GM18508 (cell line): ENCODE measurements at regions not wholly inside any gene's neighbourhood (a gene's known extent, or its start where the extent isn't known, plus 50 kb on each side); places are given as distances from the start of the nearest gene placed in this dataset.
"Not testable (repeated sequence)": the region's sequence is repeated elsewhere in the genome, so short reads cannot be mapped to it uniquely, and the experiment has no call there.

Experiments
- ATAC-seq: cut with Tn5 transposase; IDR thresholded peaks from one replicate; pipeline ENCODE4 v1.9.1; 2021; ENCODE audit warnings: moderate number of reproducible peaks; ENCODE audit not compliant: insufficient read depth, unreplicated experiment

DNA sequence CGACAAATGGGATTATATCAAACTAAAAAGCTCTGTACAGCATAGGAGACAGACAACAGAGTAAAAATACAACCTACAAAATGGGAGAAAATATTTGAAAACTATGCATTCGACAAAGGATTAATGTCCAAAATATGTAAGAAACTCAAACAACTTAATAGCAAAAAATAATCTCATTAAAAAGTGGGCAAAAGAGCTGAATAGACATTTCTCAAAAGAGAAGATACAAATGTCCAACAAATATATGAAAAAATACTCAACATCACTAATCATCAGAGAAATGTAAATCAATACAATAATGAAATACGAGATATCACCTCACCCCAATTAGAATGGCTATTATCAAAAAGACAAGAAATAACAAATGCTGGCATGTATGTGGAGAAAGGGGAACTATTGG is 272.9 kb downstream of the KLHL13 start:
- no peak for ATAC-seq

DNA sequence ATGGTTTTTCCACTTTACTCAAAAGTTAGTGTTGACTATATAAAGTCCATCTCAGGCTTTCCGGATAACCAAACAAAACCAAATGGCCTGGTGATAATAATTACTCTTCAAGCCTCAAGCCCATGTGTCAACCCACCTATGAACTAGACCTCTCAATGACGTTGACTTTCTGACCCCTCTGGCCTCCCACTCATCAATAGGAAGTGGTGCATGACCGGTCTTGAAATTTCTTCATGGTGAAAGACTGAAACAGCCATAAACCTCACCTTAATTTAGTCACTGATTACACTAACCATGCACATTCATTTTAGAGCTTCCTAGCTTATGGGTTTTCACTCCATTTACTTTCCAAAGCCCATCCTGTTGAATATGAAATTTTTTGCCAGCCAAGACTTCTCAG is 276.0 kb downstream of the KLHL13 start:
- ATAC-seq = no peak

DNA sequence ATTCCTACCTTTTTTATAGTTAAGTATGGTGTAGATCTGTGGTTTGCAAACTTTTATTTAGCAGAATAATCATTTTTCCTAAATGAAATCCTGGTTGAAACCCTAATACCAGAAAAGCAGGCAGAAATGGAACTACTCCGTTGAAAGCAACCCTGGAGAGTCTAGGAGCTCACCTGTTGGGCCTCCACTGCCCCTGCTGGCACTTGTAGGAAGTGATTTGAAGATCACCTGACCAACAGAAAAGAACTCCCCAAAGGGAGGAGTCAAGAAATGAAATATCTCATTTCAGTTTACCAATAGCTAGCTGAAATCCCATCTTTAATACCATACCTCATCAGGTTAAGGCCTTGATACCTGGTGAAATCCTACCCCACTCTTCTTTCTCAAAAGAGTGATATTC is 277.1 kb downstream of the KLHL13 start:
- ATAC-seq = no peak

GRCh38 chrX:117838581-117839331 is 277.9 kb downstream of the KLHL13 start:
- ATAC-seq = no peak

DNA sequence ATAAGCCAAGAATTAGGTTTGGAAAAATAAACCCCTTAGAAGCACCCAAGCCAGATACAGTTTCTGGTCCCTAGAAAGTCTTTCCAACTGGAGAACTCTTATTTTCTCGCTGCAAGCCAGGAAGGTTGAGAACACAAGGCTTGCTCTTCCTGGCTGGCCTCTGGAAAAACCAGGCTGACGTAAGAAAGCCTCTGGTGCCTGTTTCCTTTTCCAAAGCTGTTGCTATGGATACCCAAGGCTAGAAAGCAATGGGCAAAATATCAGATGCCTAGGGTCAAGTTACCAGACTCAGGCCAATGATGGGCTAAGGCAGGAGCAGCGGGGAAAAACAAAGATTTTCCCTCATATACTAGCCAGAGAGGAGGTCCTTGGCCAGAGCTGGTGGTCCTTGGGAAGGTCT is 281.6 kb downstream of the KLHL13 start:
- no peak for ATAC-seq

- ATAC-seq = no peak
Observed at GRCh38 chrX:117834076-117834475, 282.5 kb downstream of the KLHL13 start.

DNA sequence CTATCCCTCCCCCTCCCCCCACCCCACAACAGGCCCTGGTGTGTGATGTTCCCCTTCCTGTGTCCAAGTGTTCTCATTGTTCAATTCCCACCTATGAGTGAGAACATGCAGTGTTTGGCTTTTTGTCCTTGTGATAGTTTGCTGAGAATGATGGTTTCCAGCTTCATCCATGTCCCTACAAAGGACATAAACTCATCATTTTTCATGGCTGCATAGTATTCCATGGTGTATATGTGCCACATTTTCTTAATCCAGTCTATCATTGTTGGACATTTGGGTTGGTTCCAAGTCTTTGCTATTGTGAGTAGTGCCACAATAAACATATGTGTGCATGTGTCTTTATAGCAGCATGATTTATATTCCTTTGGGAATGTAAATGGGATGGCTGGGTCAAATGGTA is 295.1 kb downstream of the KLHL13 start:
- not testable (repeated sequence) for ATAC-seq

- ATAC-seq = no peak
Observed at GRCh38 chrX:117808426-117808825, 308.2 kb downstream of the KLHL13 start.

GRCh38 chrX:117803463-117803862 is 313.1 kb downstream of the KLHL13 start:
- ATAC-seq = no peak

DNA sequence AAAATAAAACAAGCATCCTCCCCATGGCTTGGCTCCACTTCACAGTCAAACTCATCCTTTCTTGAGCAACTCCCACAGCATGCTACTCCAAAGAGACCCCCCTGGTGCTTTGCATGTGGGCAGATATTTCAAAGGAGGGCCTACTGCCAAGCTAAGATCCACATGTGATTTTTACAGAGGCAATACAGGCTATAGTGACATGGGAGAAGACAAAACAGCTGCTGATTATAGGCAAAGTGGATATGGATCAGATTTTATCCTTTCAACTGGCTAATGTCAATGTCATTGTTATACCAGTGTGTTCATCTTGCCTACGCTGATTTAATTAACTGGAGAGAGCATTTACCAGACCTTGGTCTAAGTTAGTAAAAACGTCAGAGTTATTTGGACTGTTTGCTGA is 328.3 kb downstream of the KLHL13 start:
- no peak for ATAC-seq

- no peak for ATAC-seq
Observed at GRCh38 chrX:117771384-117771783, 345.2 kb downstream of the KLHL13 start.

GRCh38 chrX:117768861-117769604 is 347.6 kb downstream of the KLHL13 start:
- ATAC-seq = no peak

DNA sequence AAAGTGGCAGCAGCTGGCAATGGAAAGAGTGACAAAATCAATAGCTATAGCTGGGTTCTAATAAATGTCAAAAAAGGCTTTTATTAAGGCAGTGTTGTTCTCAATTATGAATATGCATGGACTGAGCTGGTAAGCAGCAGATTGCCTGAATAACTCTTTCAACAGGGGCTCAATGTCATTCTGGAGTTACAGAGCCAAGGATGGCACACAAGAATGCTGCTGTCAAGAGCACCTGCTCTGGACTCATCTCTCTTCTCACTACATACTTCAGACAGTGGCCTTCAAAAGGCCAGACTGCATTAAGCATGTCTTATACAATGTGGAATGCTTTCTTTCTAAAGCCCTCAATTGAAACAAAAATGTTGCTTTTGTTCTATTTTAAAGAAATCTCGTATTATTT is 351.4 kb downstream of the KLHL13 start:
- ATAC-seq = no peak

- peak; percentile 70 for ATAC-seq
Observed at GRCh38 chrX:117752745-117753144, 363.9 kb downstream of the KLHL13 start.

DNA sequence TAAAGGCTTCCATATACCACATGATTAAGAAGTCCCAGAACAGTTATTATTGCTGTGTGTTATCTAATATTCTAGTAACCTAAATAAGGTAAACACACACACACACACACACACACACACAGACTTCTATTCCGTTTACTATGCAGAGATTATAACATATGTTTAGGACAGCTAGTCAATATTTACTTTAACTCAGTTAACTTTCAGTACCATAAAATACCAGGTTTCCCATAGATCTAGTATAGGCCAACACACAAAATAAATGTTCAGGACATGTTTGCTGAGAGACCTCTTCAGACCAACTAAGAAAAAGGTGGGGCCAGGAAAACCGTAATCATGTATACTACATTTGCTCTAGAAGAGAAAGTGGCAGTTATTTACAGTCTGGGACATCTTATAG is 365.5 kb downstream of the KLHL13 start:
- ATAC-seq = no peak

GRCh38 chrX:117744958-117745357 is 371.7 kb downstream of the KLHL13 start:
- ATAC-seq = no peak

GRCh38 chrX:117743469-117744251 is 372.9 kb downstream of the KLHL13 start:
- no peak for ATAC-seq

DNA sequence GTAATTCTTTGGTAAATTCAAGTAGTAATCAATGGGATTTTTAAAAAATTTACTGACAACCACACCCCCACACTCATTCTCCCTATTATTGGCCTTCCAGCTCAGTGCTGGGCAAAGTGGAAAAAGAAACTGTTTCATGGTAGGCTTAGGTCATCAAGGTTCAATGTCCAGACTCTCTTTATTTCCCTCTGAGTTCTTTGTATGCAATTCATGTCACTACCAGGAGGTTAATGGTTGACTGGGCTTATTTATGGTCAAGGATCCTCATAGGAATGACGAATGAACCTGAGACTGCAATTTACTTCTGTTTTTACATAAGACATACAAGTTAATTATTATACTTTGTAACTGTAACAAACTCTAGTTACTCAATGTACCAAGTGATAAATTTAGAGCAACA is 403.2 kb downstream of the KLHL13 start:
- no peak for ATAC-seq

DNA sequence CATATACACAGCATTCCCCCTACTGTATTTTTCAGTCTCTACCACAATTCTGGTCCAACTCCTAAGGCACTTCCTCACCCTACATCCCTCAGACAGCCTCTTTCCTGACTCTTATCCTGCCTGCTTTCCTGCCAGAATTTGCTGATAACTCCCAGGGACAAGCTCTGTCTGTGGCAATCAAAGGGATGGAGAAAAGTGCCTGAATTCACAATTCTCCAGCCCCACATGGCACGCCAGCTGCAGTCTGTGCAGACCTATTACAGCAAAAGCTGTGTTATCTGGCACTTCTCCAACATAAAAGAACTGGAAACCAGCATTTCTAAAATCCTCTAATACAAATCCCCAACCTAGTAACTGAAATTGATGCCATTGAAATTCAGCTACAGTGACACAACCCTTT is 404.8 kb downstream of the KLHL13 start:
- no peak for ATAC-seq

DNA sequence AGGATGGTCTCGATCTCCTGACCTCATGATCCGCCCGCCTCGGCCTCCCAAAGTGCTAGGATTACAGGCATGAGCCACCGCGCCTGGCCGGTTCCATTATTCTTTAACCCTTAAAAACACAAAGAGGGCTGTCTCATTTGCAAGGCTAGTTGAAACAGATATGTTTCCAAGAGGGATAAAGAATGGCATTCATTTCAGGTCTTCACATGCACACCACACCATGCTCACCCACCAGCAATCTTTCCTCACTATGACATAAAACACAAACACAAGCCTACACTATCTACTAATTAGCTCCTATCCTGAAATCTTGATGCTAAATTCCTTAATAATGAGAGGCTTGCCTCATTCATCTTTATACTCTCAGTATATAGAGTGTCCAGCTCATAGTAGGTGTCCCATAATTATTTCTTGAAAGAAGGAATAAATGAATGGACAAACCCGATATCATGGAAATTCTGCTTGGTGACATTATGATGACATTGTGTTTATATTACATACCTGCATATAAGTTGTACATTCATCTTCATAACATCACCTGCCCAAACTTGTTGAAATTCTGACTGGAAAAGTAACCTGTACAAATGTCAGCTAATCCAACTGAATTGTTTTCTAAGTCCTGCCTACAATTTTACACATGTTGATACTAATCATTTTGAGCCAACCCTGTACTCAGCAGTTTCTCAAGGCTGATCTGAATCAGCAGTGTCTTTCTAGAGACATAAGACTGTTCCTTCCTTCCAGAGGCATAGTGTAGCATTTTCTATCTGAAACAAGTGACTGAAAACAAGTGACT is 408.5 kb downstream of the KLHL13 start:
- no peak for ATAC-seq
